Epithelial cell of prostate (primary cell): ENCODE measurements at regions not wholly inside any gene's neighbourhood (a gene's known extent, or its start where the extent isn't known, plus 50 kb on each side); places are given as distances from the start of the nearest gene placed in this dataset.
"Not testable (repeated sequence)": the region's sequence is repeated elsewhere in the genome, so short reads cannot be mapped to it uniquely, and the experiment has no call there.

Source experiments
- DNase-seq: peaks from one replicate; pipeline ENCODE4 v3.0.0-alpha.2; 2011; ENCODE audit warnings: low read depth, low spot score
- H3K27ac ChIP-seq: fragments of 450-650 bp; 2 replicates; pipeline ENCODE4 v1.5.1; 2017; ENCODE audit warnings: mild to moderate bottlenecking

- DNase-seq = no peak
- no peak overlapping the region for H3K27ac ChIP-seq
Measured at GRCh38 chr2:4882421-4882820, 809.8 kb upstream of the SOX11 start.

- no peak overlapping the region for H3K27ac ChIP-seq
- DNase-seq = no peak
Measured at GRCh38 chr2:4882941-4883340, 809.2 kb upstream of the SOX11 start.

GRCh38 chr2:4883375-4883774, 808.8 kb upstream of the SOX11 start:
- no peak overlapping the region for H3K27ac ChIP-seq
- no peak for DNase-seq

GRCh38 chr2:4884117-4884571, 808.0 kb upstream of the SOX11 start:
- no peak overlapping the region for H3K27ac ChIP-seq
- no peak for DNase-seq

GRCh38 chr2:4891394-4891793, 800.8 kb upstream of the SOX11 start:
- DNase-seq = no peak

GRCh38 chr2:4895371-4895770, 796.8 kb upstream of the SOX11 start:
- no peak for DNase-seq
- H3K27ac ChIP-seq = no peak overlapping the region

More at GRCh38 chr2:4891394-4891793, 800.8 kb upstream of the SOX11 start:
- H3K27ac ChIP-seq = no peak overlapping the region

- H3K27ac ChIP-seq = no peak overlapping the region
- DNase-seq = peak; percentile 27
Measured at GRCh38 chr2:4898706-4899105, 793.5 kb upstream of the SOX11 start.

- no peak for DNase-seq
- no peak overlapping the region for H3K27ac ChIP-seq
Measured at GRCh38 chr2:4900242-4900641, 791.9 kb upstream of the SOX11 start.

- H3K27ac ChIP-seq = no peak overlapping the region
- no peak for DNase-seq
Measured at GRCh38 chr2:4900861-4901770, 791.1 kb upstream of the SOX11 start.

- DNase-seq = no peak
- no peak overlapping the region for H3K27ac ChIP-seq
Measured at GRCh38 chr2:4903656-4904348, 788.4 kb upstream of the SOX11 start.

GRCh38 chr2:4908461-4908860, 783.7 kb upstream of the SOX11 start:
- no peak overlapping the region for H3K27ac ChIP-seq
- DNase-seq = no peak

- no peak for DNase-seq
- H3K27ac ChIP-seq = no peak overlapping the region
Measured at GRCh38 chr2:4909346-4910009, 782.7 kb upstream of the SOX11 start.

GRCh38 chr2:4914036-4914435, 778.1 kb upstream of the SOX11 start:
- DNase-seq = no peak
- no peak overlapping the region for H3K27ac ChIP-seq

- H3K27ac ChIP-seq = no peak overlapping the region
- DNase-seq = peak; percentile 8
Measured at GRCh38 chr2:4914551-4914950, 777.6 kb upstream of the SOX11 start.

GRCh38 chr2:4915357-4915756, 776.8 kb upstream of the SOX11 start:
- H3K27ac ChIP-seq = no peak overlapping the region
- DNase-seq = no peak

- DNase-seq = no peak
- no peak overlapping the region for H3K27ac ChIP-seq
Measured at GRCh38 chr2:4916094-4916493, 776.1 kb upstream of the SOX11 start.

- no peak overlapping the region for H3K27ac ChIP-seq
- no peak for DNase-seq
Measured at GRCh38 chr2:4930704-4931103, 761.5 kb upstream of the SOX11 start.

- no peak for DNase-seq
- H3K27ac ChIP-seq = no peak overlapping the region
Measured at GRCh38 chr2:4931721-4932365, 760.3 kb upstream of the SOX11 start.

- not testable (repeated sequence) for H3K27ac ChIP-seq, DNase-seq
Measured at GRCh38 chr2:4935291-4935690, 756.9 kb upstream of the SOX11 start.

- no peak overlapping the region for H3K27ac ChIP-seq
- DNase-seq = no peak
Measured at GRCh38 chr2:4937550-4937949, 754.6 kb upstream of the SOX11 start.
